ENCODE measurements at regions not wholly inside any gene's neighbourhood (a gene's known extent, or its start where the extent isn't known, plus 50 kb on each side); places are given as distances from the start of the nearest gene placed in this dataset.

DNA sequence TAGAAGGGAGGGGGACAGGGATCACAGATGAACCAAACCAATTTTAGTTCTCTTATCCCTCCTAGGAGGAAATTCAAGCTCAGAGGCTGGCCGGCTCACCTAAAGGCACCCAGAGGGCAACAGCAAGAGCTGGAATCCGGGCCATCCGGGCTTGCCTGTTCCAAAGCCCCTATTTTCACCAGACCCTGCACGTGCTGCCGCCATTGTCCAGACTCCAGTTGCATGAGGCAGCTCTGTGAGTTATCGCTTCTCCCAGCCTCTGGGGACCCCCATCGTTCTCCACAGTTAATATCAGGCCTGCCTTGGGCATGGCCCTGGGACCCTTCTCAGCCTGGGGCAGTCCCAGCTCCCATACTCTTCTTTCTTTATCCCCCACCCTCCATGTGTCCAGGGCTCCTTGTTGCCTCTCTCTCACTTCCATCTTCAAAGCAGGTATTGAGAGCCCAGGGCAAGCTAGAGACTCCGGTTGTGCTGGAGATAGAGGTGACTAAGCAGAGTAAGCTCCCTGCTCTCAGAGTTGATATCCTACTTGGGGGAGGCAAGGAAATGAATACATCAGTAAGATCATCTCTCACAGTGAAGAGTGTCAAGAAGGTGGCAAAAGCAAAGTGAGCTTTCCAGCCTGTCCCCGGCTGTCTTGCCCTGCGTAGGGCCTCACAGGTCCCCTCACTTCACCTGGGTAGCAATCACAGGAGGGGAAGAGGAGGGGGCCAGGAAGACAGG lies 322.8 kb downstream of the UACA start (continued):
- TF ChIP-seq TCF7 (IDR thresholded peaks at IDR 0.05; ENCODE audit: borderline replicate concordance) (no peak), NFE2L1 (tag; IDR thresholded peaks at IDR 0.05; ENCODE audit: borderline replicate concordance, low read depth) (no peak), MAFF (IDR thresholded peaks at IDR 0.05; ENCODE audit: low read length) (peak; percentile 40; the same call in 1 of the 2 replicates), MED1 (CRISPR knock-in tag; IDR thresholded peaks at IDR 0.05; ENCODE audit: borderline replicate concordance) (no peak), SNAPC5 (CRISPR knock-in tag; IDR thresholded peaks at IDR 0.05) (no peak)

GRCh38 chr15:70439880-70440279 lies 323.5 kb downstream of the UACA start:
- Histone ChIP-seq H3K9ac (ENCODE audit: insufficient read depth in 1 of 2, low read depth in 2 of 2, low read length in 2 of 2) (peak overlapping the region in 1 of 2 experiments; percentile 65; a peak in 1 of 4 replicates), H3K27me3 (ENCODE audit: control insufficient read depth in 2 of 2, insufficient read depth in 2 of 2, low read length in 2 of 2) (no peaks in the 10 kb centered on the region), H3K4me1 (replicated peaks in 1 of 2; ENCODE audit: control insufficient read depth in 2 of 2, insufficient read depth in 2 of 2, low read length in 2 of 2) (peaks cover 28 to 59% of the 10 kb centered on the region in 2 experiments), H3K4me3 (no peak overlapping the region), H3K9me3 (replicated peaks; ENCODE audit: control insufficient read depth, insufficient read depth, low read depth, low read length) (no peaks in the 10 kb centered on the region), H2AFZ (ENCODE audit: low read depth, low read length) (peak overlapping the region; percentile 78), H3K79me2 (ENCODE audit: control insufficient read depth, insufficient read depth, low read length) (no peaks in the 10 kb centered on the region), H3K36me3 (ENCODE audit: control insufficient read depth, insufficient read depth, low read length) (no peaks in the 10 kb centered on the region), H3K27ac (ENCODE audit: extremely low read depth, low read depth, low read length) (no peak overlapping the region; the same call in 2 of the 3 replicates), H3K4me2 (ENCODE audit: insufficient read depth, low read length) (peak overlapping the region; percentile 45; the same call in 1 of the 2 replicates), H3K9me1 (ENCODE audit: control insufficient read depth, insufficient read depth, low read length) (no peaks in the 10 kb centered on the region), H4K20me1 (replicated peaks; ENCODE audit: control insufficient read depth, insufficient read depth, low read length) (no peaks in the 10 kb centered on the region)
- ATAC-seq: peak; percentile 15; the same call in 2 of the 3 replicates
- ChIA-PET CTCF (ENCODE audit: low intra/inter-chr PET ratio) (no interaction called here), POLR2A (interaction anchor here (0.6 to 1.6 kb wide), 5 partner anchors 8 to 987 kb away, joined by 3 to 10 read pairs (median 5); partner anchors contain the start of gene RPLP1)
- WGBS (ENCODE audit: insufficient coverage, low coverage, missing lambda C conversion rate): 97% methylated on average over 4 of the region's 5 CpGs
- TSS peak; percentile 56 for BruUV-seq (replicated peaks)
- no peak for DNase-seq (ENCODE audit: extremely low read depth in 1 of 4, low spot score in 3 of 4)
- FAIRE-seq: no peak
- intact Hi-C loops (cut with micrococcal nuclease): no loop called here
- in situ Hi-C loops (cut with MboI): no loop called here
- no peak for TF ChIP-seq SMARCA4 (IDR thresholded peaks at IDR 0.05)
- no peak for TF ChIP-seq SMAD1 (IDR thresholded peaks at IDR 0.05; ENCODE audit: low read depth, low read length, partially characterized antibody)
- TF ChIP-seq MBD2 (IDR thresholded peaks at IDR 0.05; ENCODE audit: borderline replicate concordance, low read depth): no peak
- no peak for TF ChIP-seq BDP1 (IDR thresholded peaks at IDR 0.05; ENCODE audit: insufficient read depth, insufficient read length)
- TF ChIP-seq, protein P1, sequence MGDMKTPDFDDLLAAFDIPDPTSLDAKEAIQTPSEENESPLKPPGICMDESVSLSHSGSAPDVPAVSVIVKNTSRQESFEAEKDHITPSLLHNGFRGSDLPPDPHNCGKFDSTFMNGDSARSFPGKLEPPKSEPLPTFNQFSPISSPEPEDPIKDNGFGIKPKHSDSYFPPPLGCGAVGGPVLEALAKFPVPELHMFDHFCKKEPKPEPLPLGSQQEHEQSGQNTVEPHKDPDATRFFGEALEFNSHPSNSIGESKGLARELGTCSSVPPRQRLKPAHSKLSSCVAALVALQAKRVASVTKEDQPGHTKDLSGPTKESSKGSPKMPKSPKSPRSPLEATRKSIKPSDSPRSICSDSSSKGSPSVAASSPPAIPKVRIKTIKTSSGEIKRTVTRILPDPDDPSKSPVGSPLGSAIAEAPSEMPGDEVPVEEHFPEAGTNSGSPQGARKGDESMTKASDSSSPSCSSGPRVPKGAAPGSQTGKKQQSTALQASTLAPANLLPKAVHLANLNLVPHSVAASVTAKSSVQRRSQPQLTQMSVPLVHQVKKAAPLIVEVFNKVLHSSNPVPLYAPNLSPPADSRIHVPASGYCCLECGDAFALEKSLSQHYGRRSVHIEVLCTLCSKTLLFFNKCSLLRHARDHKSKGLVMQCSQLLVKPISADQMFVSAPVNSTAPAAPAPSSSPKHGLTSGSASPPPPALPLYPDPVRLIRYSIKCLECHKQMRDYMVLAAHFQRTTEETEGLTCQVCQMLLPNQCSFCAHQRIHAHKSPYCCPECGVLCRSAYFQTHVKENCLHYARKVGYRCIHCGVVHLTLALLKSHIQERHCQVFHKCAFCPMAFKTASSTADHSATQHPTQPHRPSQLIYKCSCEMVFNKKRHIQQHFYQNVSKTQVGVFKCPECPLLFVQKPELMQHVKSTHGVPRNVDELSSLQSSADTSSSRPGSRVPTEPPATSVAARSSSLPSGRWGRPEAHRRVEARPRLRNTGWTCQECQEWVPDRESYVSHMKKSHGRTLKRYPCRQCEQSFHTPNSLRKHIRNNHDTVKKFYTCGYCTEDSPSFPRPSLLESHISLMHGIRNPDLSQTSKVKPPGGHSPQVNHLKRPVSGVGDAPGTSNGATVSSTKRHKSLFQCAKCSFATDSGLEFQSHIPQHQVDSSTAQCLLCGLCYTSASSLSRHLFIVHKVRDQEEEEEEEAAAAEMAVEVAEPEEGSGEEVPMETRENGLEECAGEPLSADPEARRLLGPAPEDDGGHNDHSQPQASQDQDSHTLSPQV (IDR thresholded peaks at IDR 0.05): no peak
- no peak for TF ChIP-seq ZBTB17 (CRISPR knock-in tag; IDR thresholded peaks at IDR 0.05)
- no peak for TF ChIP-seq PURB (CRISPR knock-in tag; IDR thresholded peaks at IDR 0.05; ENCODE audit: low read depth)
- TF ChIP-seq, protein P2, sequence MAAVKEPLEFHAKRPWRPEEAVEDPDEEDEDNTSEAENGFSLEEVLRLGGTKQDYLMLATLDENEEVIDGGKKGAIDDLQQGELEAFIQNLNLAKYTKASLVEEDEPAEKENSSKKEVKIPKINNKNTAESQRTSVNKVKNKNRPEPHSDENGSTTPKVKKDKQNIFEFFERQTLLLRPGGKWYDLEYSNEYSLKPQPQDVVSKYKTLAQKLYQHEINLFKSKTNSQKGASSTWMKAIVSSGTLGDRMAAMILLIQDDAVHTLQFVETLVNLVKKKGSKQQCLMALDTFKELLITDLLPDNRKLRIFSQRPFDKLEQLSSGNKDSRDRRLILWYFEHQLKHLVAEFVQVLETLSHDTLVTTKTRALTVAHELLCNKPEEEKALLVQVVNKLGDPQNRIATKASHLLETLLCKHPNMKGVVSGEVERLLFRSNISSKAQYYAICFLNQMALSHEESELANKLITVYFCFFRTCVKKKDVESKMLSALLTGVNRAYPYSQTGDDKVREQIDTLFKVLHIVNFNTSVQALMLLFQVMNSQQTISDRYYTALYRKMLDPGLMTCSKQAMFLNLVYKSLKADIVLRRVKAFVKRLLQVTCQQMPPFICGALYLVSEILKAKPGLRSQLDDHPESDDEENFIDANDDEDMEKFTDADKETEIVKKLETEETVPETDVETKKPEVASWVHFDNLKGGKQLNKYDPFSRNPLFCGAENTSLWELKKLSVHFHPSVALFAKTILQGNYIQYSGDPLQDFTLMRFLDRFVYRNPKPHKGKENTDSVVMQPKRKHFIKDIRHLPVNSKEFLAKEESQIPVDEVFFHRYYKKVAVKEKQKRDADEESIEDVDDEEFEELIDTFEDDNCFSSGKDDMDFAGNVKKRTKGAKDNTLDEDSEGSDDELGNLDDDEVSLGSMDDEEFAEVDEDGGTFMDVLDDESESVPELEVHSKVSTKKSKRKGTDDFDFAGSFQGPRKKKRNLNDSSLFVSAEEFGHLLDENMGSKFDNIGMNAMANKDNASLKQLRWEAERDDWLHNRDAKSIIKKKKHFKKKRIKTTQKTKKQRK (IDR thresholded peaks at IDR 0.05; ENCODE audit: borderline replicate concordance, low read depth, low read length): no peak
